Panc1 (cell line): ENCODE measurements at regions not wholly inside any gene's neighbourhood (a gene's known extent, or its start where the extent isn't known, plus 50 kb on each side); places are given as distances from the start of the nearest gene placed in this dataset.
"Not testable (repeated sequence)": the region's sequence is repeated elsewhere in the genome, so short reads cannot be mapped to it uniquely, and the experiment has no call there.

Experiments used
- ATAC-seq: fragments of 200-7000 bp; cut with Tn5 transposase; 2 replicates; pipeline ENCODE4 v1.9.1; 2020; ENCODE audit warnings: mild to moderate bottlenecking, moderate library complexity
- BruUV-seq: library from RNA; stranded (reverse); fragments of 400-500 nt; replicated peaks from 2 replicates; lab custom pipeline; 2021; lab: Mats Ljungman, UMichigan
- CTCF ChIA-PET: fragments of 300-600 bp; sonication (Branson Sonifier 250); formaldehyde crosslinking; loops from one replicate; lab custom pipeline; 2022; ENCODE audit warnings: antibody characterized with exemption; lab: Charles Lee
- POLR2A ChIA-PET: fragments of 300-600 bp; sonication (Branson Sonifier 250); formaldehyde crosslinking; loops from one replicate; lab custom pipeline; 2022; ENCODE audit warnings: antibody characterized with exemption; lab: Charles Lee
- DNase-seq: peaks from one replicate; pipeline ENCODE4 v3.0.0-alpha.2; 2010; ENCODE audit warnings: low read depth, low spot score
- H3K27ac ChIP-seq: 2 replicates; pipeline ENCODE4 v1.5.1; 2011; ENCODE audit warnings: mild to moderate bottlenecking, low read length, inconsistent platforms
- H3K27me3 ChIP-seq: fragments of 200-500 bp; sonication (Bioruptor generic); 2 replicates; pipeline ENCODE4 v1.6.0; 2014; ENCODE audit warnings: low read length, inconsistent platforms; ENCODE audit not compliant: control insufficient read depth, insufficient read depth
- H3K36me3 ChIP-seq: fragments of 200-500 bp; sonication (Bioruptor generic); 2 replicates; pipeline ENCODE4 v1.5.1; 2014; ENCODE audit warnings: inconsistent platforms, mild to moderate bottlenecking, low read length, moderate library complexity; ENCODE audit not compliant: control insufficient read depth, insufficient read depth
- H3K4me1 ChIP-seq: 2 replicates; pipeline ENCODE4 v1.5.1; 2011; ENCODE audit warnings: inconsistent platforms, mild to moderate bottlenecking, low read length, moderate library complexity; ENCODE audit not compliant: control insufficient read depth, insufficient read depth
- H3K4me3 ChIP-seq, 2 experiments: 2 replicates each; pipeline ENCODE4 v1.5.1; 2011 to 2012; ENCODE audit warnings: low read depth in 2 of 2, low read length in 2 of 2, mild to moderate bottlenecking in 2 of 2, inconsistent platforms in 1 of 2, moderate library complexity in 1 of 2
- H3K9me3 ChIP-seq: fragments of 200-500 bp; sonication (Bioruptor generic); 2 replicates; pipeline ENCODE4 v1.5.1; 2014; ENCODE audit warnings: low read depth, mild to moderate bottlenecking, inconsistent platforms, low read length, moderate library complexity; ENCODE audit not compliant: control insufficient read depth, insufficient read depth
- CTCF ChIP-seq: fragments of 450-650 bp; IDR thresholded peaks from 2 replicates; pipeline ENCODE4 v1.5.1; 2017; ENCODE audit warnings: mild to moderate bottlenecking
- POLR2AphosphoS5 ChIP-seq: IDR thresholded peaks from 2 replicates; pipeline ENCODE4 v1.6.1; 2012; ENCODE audit warnings: mild to moderate bottlenecking, low read depth, low read length, moderate library complexity
- REST ChIP-seq, 2 experiments: IDR thresholded peaks; 2 replicates each; pipeline ENCODE4 v1.6.1; 2011 to 2012; ENCODE audit warnings: low read depth in 2 of 2, control low read depth in 1 of 2, low read length in 1 of 2, mild to moderate bottlenecking in 1 of 2, moderate library complexity in 1 of 2; ENCODE audit not compliant: insufficient read depth in 1 of 2
- SIN3A ChIP-seq: IDR thresholded peaks from 2 replicates; pipeline ENCODE4 v1.6.1; 2012; ENCODE audit warnings: low read depth, mild to moderate bottlenecking, low read length, moderate library complexity, borderline replicate concordance; ENCODE audit not compliant: insufficient read depth
- TCF7L2 ChIP-seq: IDR thresholded peaks from 2 replicates; pipeline ENCODE4 v1.6.1; 2011; ENCODE audit warnings: mild to moderate bottlenecking, low read depth, low read length, inconsistent platforms
- in situ Hi-C: cut with HindIII; loops from 2 replicates; pipeline ENCODE4 v1.10.0; 2016; ENCODE audit warnings: low sequenced_read_pairs, low pct_unique_long_range_greater_than_20kb
- intact Hi-C: fragments of 100-400 bp; cut with micrococcal nuclease; formaldehyde crosslinking; loops from one replicate; pipeline ENCODE4 v1.10.0; 2022; ENCODE audit not compliant: unreplicated experiment

DNA sequence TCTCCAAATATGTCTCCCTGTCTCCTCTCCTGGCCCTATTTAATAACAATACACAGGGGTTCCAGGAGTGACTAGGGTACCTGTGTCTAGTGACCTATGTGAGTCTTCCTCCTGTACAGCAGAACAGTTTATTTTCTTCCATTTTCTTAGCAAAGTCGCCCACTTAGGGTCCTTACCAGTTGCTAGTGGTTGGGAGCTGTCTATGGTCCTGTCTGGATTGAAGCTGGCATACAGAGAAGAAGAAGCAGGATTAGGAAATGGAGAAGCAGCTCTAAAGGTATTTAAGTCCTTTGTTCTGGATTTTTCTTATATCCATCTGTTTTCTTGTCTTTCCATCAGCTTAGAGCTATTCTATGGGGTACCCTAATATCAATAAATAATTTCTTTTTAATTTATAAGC is 587.1 kb upstream of the CPEB2 start:
- in situ Hi-C loops, result no loop called here
- CTCF ChIA-PET, result no interaction called here
- TF ChIP-seq SIN3A (no peak), REST (IDR thresholded peaks at IDR 0.05; ENCODE audit: insufficient read depth in 1 of 2, low read depth in 2 of 2, low read length in 1 of 2) (peak; percentile 64 to 66; a peak in 3 of 4 replicates)

GRCh38 chr4:14419516-14419915 is 582.8 kb upstream of the CPEB2 start:
- Histone ChIP-seq H3K27me3 (no peaks in the 10 kb centered on the region), H3K9me3 (no peaks in the 10 kb centered on the region), H3K4me3 (no peak overlapping the region), H3K4me1 (no peaks in the 10 kb centered on the region), H3K27ac (no peak overlapping the region), H3K36me3 (no peaks in the 10 kb centered on the region)
- ATAC-seq (no peak), DNase-seq (no peak)
- ChIA-PET CTCF (no interaction called here), POLR2A (interaction anchor here (0.6 kb wide), 1 partner anchor 654 kb away, joined by 3 read pairs; no protein-coding TSS in a partner anchor)
- TF ChIP-seq SIN3A (no peak), CTCF (no peak), TCF7L2 (no peak), POLR2AphosphoS5 (no peak)
- intact Hi-C loops, result no loop called here
- in situ Hi-C loops, result no loop called here
- BruUV-seq, result no TSS peak

More for the DNA sequence above, 587.1 kb upstream of the CPEB2 start:
- H3K4me1 ChIP-seq, result no peaks in the 10 kb centered on the region
- H3K27ac ChIP-seq, result no peak overlapping the region
- H3K27me3 ChIP-seq, result no peaks in the 10 kb centered on the region
- DNase-seq (no peak), ATAC-seq (no peak)
- no TSS peak for BruUV-seq
- H3K9me3 ChIP-seq, result no peaks in the 10 kb centered on the region
- POLR2A ChIA-PET, result no interaction called here
- no peak overlapping the region for H3K4me3 ChIP-seq
- intact Hi-C loops, result no loop called here
- H3K36me3 ChIP-seq, result no peaks in the 10 kb centered on the region

- H3K36me3 ChIP-seq, in situ Hi-C loops, POLR2A ChIA-PET, CTCF ChIA-PET, intact Hi-C loops, H3K4me3 ChIP-seq, H3K4me1 ChIP-seq, BruUV-seq, H3K9me3 ChIP-seq, ATAC-seq, H3K27me3 ChIP-seq, DNase-seq, H3K27ac ChIP-seq: not testable (repeated sequence)
These were observed 576.0 kb upstream of the CPEB2 start for GRCh38 chr4:14426297-14426696.
